LNCaP clone FGC (cell line): ENCODE measurements at regions not wholly inside any gene's neighbourhood (a gene's known extent, or its start where the extent isn't known, plus 50 kb on each side); places are given as distances from the start of the nearest gene placed in this dataset.

ENCODE experiments used
- DNase-seq: peaks from one replicate; pipeline ENCODE4 v3.0.0-alpha.2; 2011; ENCODE audit warnings: low read depth
- H3K4me3 ChIP-seq: 2 replicates; pipeline ENCODE4 v1.5.1; 2011; ENCODE audit warnings: mild to moderate bottlenecking, low read depth, low read length, control low read depth
- TF ChIP-seq, protein P1 (sequence below): IDR thresholded peaks from 2 replicates; pipeline ENCODE4 v1.5.1; 2012; ENCODE audit warnings: mild to moderate bottlenecking; ENCODE audit not compliant: control insufficient read depth, insufficient read depth; ENCODE audit errors: extremely low read depth

DNA sequence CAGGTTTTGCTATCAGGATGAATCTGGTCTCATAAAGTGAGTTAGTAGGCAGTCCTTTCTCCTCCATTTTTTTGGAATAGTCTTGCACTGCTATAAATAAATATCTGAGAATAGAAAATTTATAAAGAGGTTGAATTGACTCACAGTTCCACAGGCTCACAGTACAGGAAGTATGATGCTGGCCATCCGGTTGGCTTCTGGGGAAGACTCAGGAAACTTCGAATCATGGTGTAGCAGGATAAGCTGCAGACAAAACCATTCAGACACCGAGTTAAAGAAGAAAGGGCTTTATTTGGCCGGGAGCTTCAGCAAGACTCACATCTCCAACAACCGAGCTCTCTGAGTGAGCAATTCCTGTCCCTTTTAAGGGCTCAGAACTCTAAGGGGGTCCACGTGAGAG lies 348.2 kb downstream of the KCTD8 start:
- TF ChIP-seq, protein P1, sequence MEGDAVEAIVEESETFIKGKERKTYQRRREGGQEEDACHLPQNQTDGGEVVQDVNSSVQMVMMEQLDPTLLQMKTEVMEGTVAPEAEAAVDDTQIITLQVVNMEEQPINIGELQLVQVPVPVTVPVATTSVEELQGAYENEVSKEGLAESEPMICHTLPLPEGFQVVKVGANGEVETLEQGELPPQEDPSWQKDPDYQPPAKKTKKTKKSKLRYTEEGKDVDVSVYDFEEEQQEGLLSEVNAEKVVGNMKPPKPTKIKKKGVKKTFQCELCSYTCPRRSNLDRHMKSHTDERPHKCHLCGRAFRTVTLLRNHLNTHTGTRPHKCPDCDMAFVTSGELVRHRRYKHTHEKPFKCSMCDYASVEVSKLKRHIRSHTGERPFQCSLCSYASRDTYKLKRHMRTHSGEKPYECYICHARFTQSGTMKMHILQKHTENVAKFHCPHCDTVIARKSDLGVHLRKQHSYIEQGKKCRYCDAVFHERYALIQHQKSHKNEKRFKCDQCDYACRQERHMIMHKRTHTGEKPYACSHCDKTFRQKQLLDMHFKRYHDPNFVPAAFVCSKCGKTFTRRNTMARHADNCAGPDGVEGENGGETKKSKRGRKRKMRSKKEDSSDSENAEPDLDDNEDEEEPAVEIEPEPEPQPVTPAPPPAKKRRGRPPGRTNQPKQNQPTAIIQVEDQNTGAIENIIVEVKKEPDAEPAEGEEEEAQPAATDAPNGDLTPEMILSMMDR = no peak
- no peak for DNase-seq
- H3K4me3 ChIP-seq = no peak overlapping the region

DNA sequence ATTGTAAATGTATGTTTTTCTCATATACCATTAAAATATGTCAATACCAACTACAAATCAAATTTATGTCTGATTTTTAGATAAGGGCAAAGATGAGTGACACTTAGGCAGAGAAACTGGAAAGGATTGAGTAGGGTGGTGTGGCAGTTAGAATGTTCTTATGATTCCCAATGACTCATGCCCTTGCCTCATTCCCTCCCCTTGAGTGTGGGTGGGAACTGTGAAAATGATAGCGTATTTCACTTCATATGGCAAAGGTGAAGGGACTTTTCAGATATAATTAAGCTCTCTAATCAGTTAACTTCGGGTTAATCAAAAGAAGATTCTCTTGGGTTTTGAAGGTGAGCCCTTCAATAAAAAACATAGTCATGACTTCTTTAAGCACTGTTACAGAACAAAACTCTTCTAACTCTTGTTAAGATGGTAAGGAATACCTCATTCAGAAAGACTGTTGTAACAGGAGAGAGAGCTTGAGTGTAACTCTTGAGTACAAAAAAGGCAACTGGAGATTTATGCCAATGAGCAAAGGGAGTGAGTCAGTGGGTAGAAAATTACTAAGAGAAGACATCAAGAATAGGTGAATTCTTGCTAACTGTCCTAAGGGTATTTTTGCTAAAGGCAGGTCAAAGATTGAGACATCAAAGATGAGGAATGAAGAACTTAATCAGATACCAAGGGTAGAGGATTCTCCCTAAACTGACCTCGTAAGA lies 329.5 kb downstream of the KCTD8 start:
- TF ChIP-seq, protein P1 = no peak
- H3K4me3 ChIP-seq = no peak overlapping the region
- DNase-seq = no peak

DNA sequence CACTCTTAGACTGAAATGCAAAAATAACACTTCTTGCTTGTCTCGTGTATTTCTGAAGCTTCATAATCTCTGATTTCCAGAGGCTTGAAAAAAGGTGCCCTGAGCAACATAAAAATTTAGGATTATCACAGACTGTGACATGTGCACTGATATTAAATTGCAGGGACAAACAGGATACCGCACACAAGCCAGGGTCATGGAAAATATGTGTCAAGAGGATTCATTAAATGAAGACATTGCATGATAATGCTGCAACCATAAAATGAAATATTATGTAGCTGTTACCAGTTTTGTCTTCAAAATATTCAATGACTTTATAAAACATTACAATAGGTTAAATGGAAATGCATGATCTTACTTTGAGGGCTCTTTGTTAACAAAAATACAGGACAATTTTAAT lies 328.0 kb downstream of the KCTD8 start:
- no peak overlapping the region for H3K4me3 ChIP-seq
- TF ChIP-seq, protein P1 = no peak
- no peak for DNase-seq

DNA sequence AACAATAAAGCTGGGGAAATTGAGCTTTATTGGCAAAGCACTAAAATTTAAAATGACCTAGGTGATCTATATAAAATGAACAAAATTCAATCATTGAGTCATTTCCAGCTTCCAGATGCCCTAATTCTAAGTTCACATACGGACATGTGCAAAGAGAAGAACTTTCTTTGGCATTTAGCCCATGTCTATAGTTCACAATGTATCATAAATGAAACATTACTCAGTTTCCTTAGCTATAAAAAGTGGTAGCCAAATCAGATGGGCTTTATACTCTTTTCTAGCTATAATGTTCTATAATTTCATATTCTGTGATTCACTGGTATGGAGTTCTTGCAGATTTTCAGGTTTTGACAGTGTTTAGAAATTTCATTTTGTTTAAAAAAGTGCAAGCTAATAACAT lies 327.4 kb downstream of the KCTD8 start:
- DNase-seq = no peak
- TF ChIP-seq, protein P1 = no peak
- H3K4me3 ChIP-seq = no peak overlapping the region
